Common myeloid progenitor, CD34-positive (primary cell): ENCODE measurements at regions not wholly inside any gene's neighbourhood (a gene's known extent, or its start where the extent isn't known, plus 50 kb on each side); places are given as distances from the start of the nearest gene placed in this dataset.

Experiments used
- CTCF ChIA-PET: fragments of 350-600 bp; sonication (Branson Sonifier 250); formaldehyde crosslinking; loops from one replicate; lab custom pipeline; 2021; ENCODE audit warnings: antibody characterized with exemption; lab: Charles Lee
- POLR2A ChIA-PET: fragments of 350-600 bp; sonication (Branson Sonifier 250); formaldehyde crosslinking; loops from one replicate; lab custom pipeline; 2021; ENCODE audit warnings: antibody characterized with exemption; lab: Charles Lee
- DNase-seq, 3 donors: peaks; one replicate each; pipeline versions ENCODE4 v3.0.0 to v3.0.0-alpha.2; 2013
- H3K27ac ChIP-seq, 2 experiments: 1 replicate in 1 of 2; 2 replicates in 1 of 2; pipeline ENCODE4 v1.7.0; 2013; ENCODE audit warnings: inconsistent platforms in 2 of 2, low read length in 2 of 2, mild to moderate bottlenecking in 2 of 2, low read depth in 1 of 2, moderate library complexity in 1 of 2; ENCODE audit not compliant: severe bottlenecking in 2 of 2, insufficient read depth in 1 of 2, poor library complexity in 1 of 2
- H3K27me3 ChIP-seq, 5 experiments: replicated peaks in 2 of 5; 1 replicate in 3 of 5; 2 replicates in 2 of 5; pipeline versions ENCODE4 v1.6.1 to v1.7.0; 2013; ENCODE audit warnings: low read length in 4 of 5, mild to moderate bottlenecking in 2 of 5, moderate library complexity in 2 of 5, inconsistent platforms in 1 of 5; ENCODE audit not compliant: insufficient read depth in 5 of 5, control insufficient read depth in 4 of 5
- H3K36me3 ChIP-seq, 4 experiments: 1 replicate in 2 of 4; 2 replicates in 2 of 4; pipeline versions ENCODE4 v1.6.1 to v1.7.0; 2013; ENCODE audit warnings: low read length in 3 of 4, control low read depth in 1 of 4, mild to moderate bottlenecking in 1 of 4; ENCODE audit not compliant: control insufficient read depth in 4 of 4, insufficient read depth in 4 of 4
- H3K4me1 ChIP-seq, 4 experiments: 1 replicate in 3 of 4; 2 replicates in 1 of 4; pipeline versions ENCODE4 v1.6.1 to v1.7.1; 2013; ENCODE audit warnings: low read length in 3 of 4, mild to moderate bottlenecking in 3 of 4, control low read depth in 1 of 4, inconsistent platforms in 1 of 4, moderate library complexity in 1 of 4; ENCODE audit not compliant: control insufficient read depth in 4 of 4, insufficient read depth in 4 of 4; ENCODE audit errors: control extremely low read depth in 1 of 4
- H3K4me3 ChIP-seq, 7 experiments: 1 replicate in 4 of 7; 2 replicates in 3 of 7; pipeline versions ENCODE4 v1.5.1 to v1.7.0; 2013; ENCODE audit warnings: mild to moderate bottlenecking in 7 of 7, low read length in 6 of 7, moderate library complexity in 6 of 7, inconsistent platforms in 2 of 7, low read depth in 2 of 7, control low read depth in 1 of 7; ENCODE audit not compliant: insufficient read depth in 4 of 7, control insufficient read depth in 1 of 7; ENCODE audit errors: extremely low read depth in 1 of 7
- H3K9me3 ChIP-seq, 5 experiments: 1 replicate in 4 of 5; 2 replicates in 1 of 5; pipeline versions ENCODE4 v1.6.1 to v1.7.1; 2013; ENCODE audit warnings: low read length in 4 of 5, mild to moderate bottlenecking in 2 of 5, inconsistent platforms in 1 of 5, low read depth in 1 of 5, moderate library complexity in 1 of 5; ENCODE audit not compliant: control insufficient read depth in 4 of 5, insufficient read depth in 2 of 5; ENCODE audit errors: control extremely low read depth in 1 of 5
- WGBS: methylation state at CpG from one replicate; pipeline ENCODE4 v1.1.5; 2013; ENCODE audit not compliant: insufficient coverage; 5-methylcytosine and 5-hydroxymethylcytosine counted together

DNA sequence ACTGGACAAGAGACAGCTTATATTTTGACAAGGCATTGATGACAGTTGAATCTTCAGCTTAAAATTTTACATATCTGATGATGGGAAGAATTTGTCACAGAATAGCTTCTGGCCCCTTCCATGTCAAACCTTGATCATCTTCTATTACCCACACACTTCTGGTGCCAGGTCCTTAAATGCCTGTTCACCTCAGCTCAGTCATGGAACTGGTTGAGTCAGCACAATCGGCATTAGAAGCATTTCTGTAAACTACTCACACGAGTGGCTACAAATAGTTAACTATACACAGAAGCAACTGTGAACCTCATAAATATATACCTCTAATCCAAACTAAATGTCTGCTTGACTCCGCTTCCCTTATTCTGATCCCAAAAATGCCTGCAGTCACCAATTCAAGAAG, 161.2 kb downstream of the FOXO1 start:
- CTCF ChIA-PET: no interaction called here
- H3K36me3 ChIP-seq: no peaks in the 10 kb centered on the region
- H3K27me3 ChIP-seq: no peaks in the 10 kb centered on the region
- POLR2A ChIA-PET: no interaction called here
- H3K9me3 ChIP-seq: no peaks in the 10 kb centered on the region
- no CpG with 5 or more reads among the region's 3 CpGs for WGBS
- H3K27ac ChIP-seq: no peak overlapping the region
- no peak overlapping the region for H3K4me3 ChIP-seq
- no peaks in the 10 kb centered on the region for H3K4me1 ChIP-seq
- DNase-seq: no peak
